Natural killer cell (primary cell): ENCODE measurements at regions not wholly inside any gene's neighbourhood (a gene's known extent, or its start where the extent isn't known, plus 50 kb on each side); places are given as distances from the start of the nearest gene placed in this dataset.
"Not testable (repeated sequence)": the region's sequence is repeated elsewhere in the genome, so short reads cannot be mapped to it uniquely, and the experiment has no call there.

Experiments used
- ATAC-seq, 3 donors: fragments of 150-1000 bp in 2 of 3; fragments of 200-7000 bp in 1 of 3; cut with Tn5 transposase; 1 replicate in 1 of 3; 2 replicates in 2 of 3; pipeline ENCODE4 v1.10.0; 2021; ENCODE audit warnings: mild to moderate bottlenecking in 2 of 3, moderate library complexity in 2 of 3
- DNase-seq, 2 donors: peaks; one replicate each; pipeline versions ENCODE4 v3.0.0 to v3.0.0-alpha.2; 2013 to 2021; ENCODE audit warnings: mixed read lengths in 1 of 2
- H3K27ac ChIP-seq: one replicate; pipeline ENCODE4 v1.5.1; 2013; ENCODE audit warnings: mild to moderate bottlenecking, low read length
- H3K27me3 ChIP-seq: one replicate; pipeline ENCODE4 v1.6.1; 2013; ENCODE audit warnings: low read length; ENCODE audit not compliant: control insufficient read depth, insufficient read depth
- H3K36me3 ChIP-seq: one replicate; pipeline ENCODE4 v1.6.1; 2013; ENCODE audit warnings: low read length; ENCODE audit not compliant: control insufficient read depth, insufficient read depth
- H3K4me1 ChIP-seq: one replicate; pipeline ENCODE4 v1.6.1; 2013; ENCODE audit warnings: low read length; ENCODE audit not compliant: control insufficient read depth, insufficient read depth
- H3K4me3 ChIP-seq: one replicate; pipeline ENCODE4 v1.5.1; 2013; ENCODE audit warnings: low read length
- H3K9me3 ChIP-seq: one replicate; pipeline ENCODE4 v1.6.1; 2013; ENCODE audit warnings: low read length; ENCODE audit not compliant: control insufficient read depth, insufficient read depth
- H3K27ac Mint-ChIP-seq, 2 donors: one replicate each; pipeline ENCODE4 v1.8.0; 2022; ENCODE audit warnings: mild to moderate bottlenecking in 2 of 2, mixed read lengths in 2 of 2, moderate library complexity in 1 of 2
- H3K27me3 Mint-ChIP-seq, 2 donors: one replicate each; pipeline ENCODE4 v1.8.0; 2022; ENCODE audit warnings: low read depth in 2 of 2, mixed read lengths in 2 of 2
- H3K36me3 Mint-ChIP-seq: one replicate; pipeline ENCODE4 v1.8.0; 2022; ENCODE audit warnings: mixed read lengths
- H3K4me1 Mint-ChIP-seq, 2 donors: one replicate each; pipeline ENCODE4 v1.8.0; 2022; ENCODE audit warnings: mixed read lengths in 2 of 2
- H3K4me3 Mint-ChIP-seq: one replicate; pipeline ENCODE4 v1.8.0; 2022; ENCODE audit warnings: mild to moderate bottlenecking, moderate library complexity, mixed read lengths
- H3K9me3 Mint-ChIP-seq, 2 donors: one replicate each; pipeline ENCODE4 v1.8.0; 2022; ENCODE audit warnings: mixed read lengths in 2 of 2
- CTCF ChIP-seq: fragments of 200-600 bp; IDR thresholded peaks from one replicate; pipeline ENCODE4 v1.8.0; 2022; ENCODE audit warnings: antibody characterized with exemption
- WGBS: methylation state at CpG from one replicate; pipeline ENCODE4 v1.1.7; 2013; ENCODE audit warnings: missing lambda C conversion rate; ENCODE audit not compliant: insufficient coverage; 5-methylcytosine and 5-hydroxymethylcytosine counted together
- intact Hi-C: fragments of 100-400 bp; cut with micrococcal nuclease; formaldehyde crosslinking; loops from one replicate; pipeline ENCODE4 v1.14.2; 2022

GRCh38 chr4:147157860-147158701 is 212.4 kb upstream of the TTC29 start:
- Histone ChIP-seq H3K4me1 (no peaks in the 10 kb centered on the region), H3K27ac (no peak overlapping the region), H3K9me3 (no peaks in the 10 kb centered on the region), H3K36me3 (no peaks in the 10 kb centered on the region), H3K27me3 (no peaks in the 10 kb centered on the region), H3K4me3 (no peak overlapping the region)
- Mint-ChIP-seq H3K4me3 (no peak overlapping the region), H3K27me3 (peaks cover 8% of the 10 kb centered on the region in 2 donors), H3K4me1 (no peaks in the 10 kb centered on the region), H3K9me3 (no peaks in the 10 kb centered on the region), H3K36me3 (no peaks in the 10 kb centered on the region), H3K27ac (no peak overlapping the region)
- 11% methylated on average over 29 of the region's 29 CpGs for WGBS
- TF ChIP-seq CTCF: no peak
- ATAC-seq: no peak
- no peak for DNase-seq
- intact Hi-C loops: no loop called here

GRCh38 chr4:147160908-147161513 is 215.3 kb upstream of the TTC29 start:
- Mint-ChIP-seq H3K9me3 (no peaks in the 10 kb centered on the region), H3K27ac (no peak overlapping the region), H3K27me3 (peaks cover 8% of the 10 kb centered on the region in 2 donors), H3K4me3 (no peak overlapping the region), H3K36me3 (no peaks in the 10 kb centered on the region), H3K4me1 (no peaks in the 10 kb centered on the region)
- H3K4me3 ChIP-seq: no peak overlapping the region
- H3K36me3 ChIP-seq: no peaks in the 10 kb centered on the region
- peak in 1 of 2 donors; percentile 30 for DNase-seq
- H3K27me3 ChIP-seq: no peaks in the 10 kb centered on the region
- H3K27ac ChIP-seq: no peak overlapping the region
- intact Hi-C loops: loop anchor here (5.0 kb wide), 2 partner anchors 431 to 706 kb away; no protein-coding TSS in a partner anchor
- peak; percentile 36 for TF ChIP-seq CTCF
- peak in 1 of 3 donors; percentile 45 for ATAC-seq
- 0% methylated on average over 1 of the region's 3 CpGs for WGBS
- H3K9me3 ChIP-seq: no peaks in the 10 kb centered on the region
- H3K4me1 ChIP-seq: no peaks in the 10 kb centered on the region

GRCh38 chr4:147163311-147163710 is 217.6 kb upstream of the TTC29 start:
- no peaks in the 10 kb centered on the region for H3K27me3 ChIP-seq
- H3K9me3 ChIP-seq: no peaks in the 10 kb centered on the region
- no peaks in the 10 kb centered on the region for H3K4me1 ChIP-seq
- Mint-ChIP-seq H3K9me3 (no peaks in the 10 kb centered on the region), H3K27me3 (peaks cover 2 to 8% of the 10 kb centered on the region in 2 donors), H3K27ac (no peak overlapping the region), H3K4me1 (no peaks in the 10 kb centered on the region), H3K36me3 (no peaks in the 10 kb centered on the region), H3K4me3 (no peak overlapping the region)
- intact Hi-C loops: loop anchor here (5.0 kb wide), 2 partner anchors 429 to 704 kb away; no protein-coding TSS in a partner anchor
- DNase-seq (no peak), ATAC-seq (peak in 1 of 3 donors; percentile 5)
- no peak overlapping the region for H3K4me3 ChIP-seq
- no peak overlapping the region for H3K27ac ChIP-seq
- no peak for TF ChIP-seq CTCF
- no peaks in the 10 kb centered on the region for H3K36me3 ChIP-seq

- H3K27ac ChIP-seq, H3K9me3 Mint-ChIP-seq, H3K4me1 Mint-ChIP-seq, H3K27me3 ChIP-seq, H3K4me3 Mint-ChIP-seq, H3K27me3 Mint-ChIP-seq, H3K9me3 ChIP-seq, H3K27ac Mint-ChIP-seq, H3K36me3 Mint-ChIP-seq, H3K36me3 ChIP-seq, H3K4me1 ChIP-seq, intact Hi-C loops, ATAC-seq, DNase-seq, H3K4me3 ChIP-seq: not testable (repeated sequence)
Measured at GRCh38 chr4:147168200-147168599, 222.5 kb upstream of the TTC29 start.
